ENCODE measurements at regions not wholly inside any gene's neighbourhood (a gene's known extent, or its start where the extent isn't known, plus 50 kb on each side); places are given as distances from the start of the nearest gene placed in this dataset.

DNA sequence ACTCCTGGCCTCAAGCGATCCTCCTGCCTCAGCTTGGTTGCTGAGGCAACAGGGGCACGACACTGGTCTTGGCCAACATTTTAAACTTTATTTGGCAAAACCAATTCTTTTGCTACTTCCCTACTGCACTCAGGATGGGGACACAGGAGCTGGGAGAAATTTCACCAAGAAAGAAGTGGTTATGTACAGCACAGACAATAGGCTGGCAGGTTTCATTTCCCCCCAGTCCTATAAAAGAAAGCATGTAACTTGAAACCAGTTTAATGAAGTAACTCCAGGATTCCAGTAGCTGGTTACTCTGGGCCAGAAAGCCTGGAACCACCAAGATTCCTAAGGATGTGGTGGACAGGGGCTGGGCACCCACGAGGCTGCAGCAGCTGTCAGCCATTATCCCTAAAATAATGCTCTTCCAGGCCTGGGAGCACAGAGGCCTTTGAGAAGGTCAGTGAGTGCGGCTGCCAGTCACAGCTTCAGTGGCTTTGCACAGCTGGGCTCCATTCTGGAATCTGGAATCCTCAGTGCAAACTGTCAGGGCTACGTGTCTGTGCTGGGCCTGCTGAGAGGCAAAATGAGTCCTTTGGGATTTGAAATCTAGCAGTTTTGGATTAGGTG is 142.3 kb upstream of the ITGA6 start:
- no peak overlapping the region for H3K4me2 ChIP-seq (ENCODE audit: insufficient read depth in 1 of 2, low read depth in 2 of 2, low read length in 2 of 2)
- H3K56ac ChIP-seq (replicated peaks; ENCODE audit: insufficient read length, low read depth, low read length), result no peak overlapping the region
- no peaks in the 10 kb centered on the region for H3K36me3 ChIP-seq (ENCODE audit: control insufficient read depth in 2 of 4, insufficient read depth in 4 of 4, low read length in 3 of 4)
- H3K4me3 ChIP-seq (ENCODE audit: extremely low read depth in 1 of 4, insufficient read depth in 2 of 4, low read depth in 3 of 4, low read length in 4 of 4), result no peak overlapping the region
- peaks cover 6 to 12% (median 9%) of the 10 kb centered on the region in 4 experiments for H3K4me1 ChIP-seq (replicated peaks in 1 of 4; ENCODE audit: control insufficient read depth in 3 of 4, insufficient read depth in 4 of 4, low read length in 3 of 4)
- no peak overlapping the region for H3K4ac ChIP-seq (replicated peaks; ENCODE audit: insufficient read length, low read depth, low read length)
- H3K27me3 ChIP-seq (replicated peaks in 1 of 4; ENCODE audit: control insufficient read depth in 3 of 4, extremely low read depth in 1 of 4, insufficient read depth in 3 of 4, low read length in 3 of 4), result no peaks in the 10 kb centered on the region
- peak; percentile 60 for FAIRE-seq
- DNase-seq (ENCODE audit: low read depth in 1 of 2, low spot score in 2 of 2), result no peak
- CTCF ChIA-PET (ENCODE audit: partially characterized antibody), result interaction anchor here (0.7 to 2.3 kb wide), 12 partner anchors 9 to 177 kb away, joined by 3 to 12 read pairs (median 4); no protein-coding TSS in a partner anchor
- H3K14ac ChIP-seq (ENCODE audit: insufficient read length), result no peak overlapping the region
- H3K79me2 ChIP-seq (ENCODE audit: control insufficient read depth in 1 of 2, insufficient read depth in 2 of 2, low read length in 2 of 2), result no peaks in the 10 kb centered on the region
- H2BK5ac ChIP-seq (ENCODE audit: low read depth, low read length), result no peak overlapping the region; the same call in 1 of the 2 replicates
- H4K5ac ChIP-seq (ENCODE audit: insufficient read length, low read depth, low read length), result no peak overlapping the region
- H3K18ac ChIP-seq (ENCODE audit: extremely low read depth, low read length), result no peak overlapping the region
- no peaks in the 10 kb centered on the region for H3K79me1 ChIP-seq (ENCODE audit: low read depth, low read length)
- no peak overlapping the region for H2BK12ac ChIP-seq (ENCODE audit: low read depth, low read length)
- H2AK5ac ChIP-seq (ENCODE audit: low read depth, low read length), result no peak overlapping the region
- POLR2A ChIA-PET (ENCODE audit: partially characterized antibody), result interaction anchor here (0.8 to 1.4 kb wide), 5 partner anchors 13 to 272 kb away, joined by 3 to 4 read pairs (median 3); no protein-coding TSS in a partner anchor
- no peaks in the 10 kb centered on the region for H3K9me3 ChIP-seq (ENCODE audit: insufficient read depth in 2 of 2, low read depth in 1 of 2, low read length in 1 of 2)
- no peak overlapping the region for H4K8ac ChIP-seq (ENCODE audit: extremely low read depth, insufficient read depth, low read length)
- peak overlapping the region; percentile 64; the same call in 1 of the 2 replicates for H2BK20ac ChIP-seq (ENCODE audit: low read length)
- H3K27ac ChIP-seq (ENCODE audit: low read depth, low read length), result no peak overlapping the region
- no peak overlapping the region for H2BK120ac ChIP-seq (replicated peaks; ENCODE audit: low read depth, low read length)
- H2AFZ ChIP-seq (ENCODE audit: low read length), result peak overlapping the region; percentile 55; the same call in 1 of the 2 replicates
- WGBS, 2 experiments (ENCODE audit: extremely low coverage in 1 of 2, insufficient coverage in 1 of 2, insufficient read length in 1 of 2, insufficient replicate concordance in 2 of 2, low coverage in 1 of 2, low lambda C conversion rate in 2 of 2, missing lambda C conversion rate in 1 of 2), result 60% methylated on average over 5 of the region's 5 CpGs; no CpG with 5 or more reads in 1 of the 2 experiments
- H4K20me1 ChIP-seq (replicated peaks in 1 of 2; ENCODE audit: control insufficient read depth in 1 of 2, insufficient read depth in 2 of 2, low read length in 2 of 2), result no peaks in the 10 kb centered on the region
- peak overlapping the region; percentile 4 for H4K91ac ChIP-seq (replicated peaks; ENCODE audit: insufficient read length, low read length)
- H2BK15ac ChIP-seq (ENCODE audit: low read length), result peak overlapping the region; percentile 85; the same call in 1 of the 2 replicates
- H3K9ac ChIP-seq (replicated peaks in 1 of 4; ENCODE audit: extremely low read depth in 1 of 4, low read depth in 3 of 4, low read length in 3 of 4), result no peak overlapping the region
- no peak overlapping the region for H3K23ac ChIP-seq (ENCODE audit: insufficient read length)
- H3K23me2 ChIP-seq (ENCODE audit: low read depth, low read length), result no peaks in the 10 kb centered on the region
- TF ChIP-seq SP1 (IDR thresholded peaks at IDR 0.05; ENCODE audit: low read depth, low read length) (0 out of 2 replicates have a peak, but pooled peaks have one; percentile 7), TEAD4 (IDR thresholded peaks at IDR 0.05; ENCODE audit: low read depth, low read length) (peak; percentile 52; the same call in 1 of the 2 replicates), GABPA (IDR thresholded peaks at IDR 0.05; ENCODE audit: borderline replicate concordance, insufficient read depth, low read length) (no peak), SP4 (IDR thresholded peaks at IDR 0.05; ENCODE audit: low read length) (no peak), YY1 (IDR thresholded peaks at IDR 0.05; ENCODE audit: low read depth, low read length) (0 out of 2 replicates have a peak, but pooled peaks have one; percentile 36)
